ENCODE measurements at regions not wholly inside any gene's neighbourhood (a gene's known extent, or its start where the extent isn't known, plus 50 kb on each side); places are given as distances from the start of the nearest gene placed in this dataset.

GRCh38 chr13:21882766-21883165 is 211.9 kb downstream of the FGF9 start:
- TF ChIP-seq CTCF (IDR thresholded peaks at IDR 0.05 in 4 of 5, conservative IDR thresholded peaks at IDR 0.05 in 1 of 5) (no peak), POLR2A (IDR thresholded peaks at IDR 0.05) (no peak)

Measured in gastrocnemius medialis (tissue), 4 donors.